Neuronal stem cell (in vitro differentiated cells): ENCODE measurements at regions not wholly inside any gene's neighbourhood (a gene's known extent, or its start where the extent isn't known, plus 50 kb on each side); places are given as distances from the start of the nearest gene placed in this dataset.

Experiments used
- DNase-seq: peaks from one replicate; pipeline ENCODE4 v3.0.0-alpha.2; 2013; ENCODE audit warnings: low spot score
- H2AFZ ChIP-seq: one replicate; pipeline ENCODE4 v1.6.1; 2013; ENCODE audit warnings: mild to moderate bottlenecking, low read length, inconsistent platforms
- H2AK5ac ChIP-seq: 2 replicates; pipeline ENCODE4 v1.6.1; 2013; ENCODE audit warnings: low read depth, mild to moderate bottlenecking, inconsistent platforms, low read length, moderate library complexity, mixed read lengths
- H2BK120ac ChIP-seq: 2 replicates; pipeline ENCODE4 v1.6.1; 2013; ENCODE audit warnings: low read depth, mild to moderate bottlenecking, inconsistent platforms, low read length, moderate library complexity, mixed read lengths
- H2BK12ac ChIP-seq: one replicate; pipeline ENCODE4 v1.6.1; 2013; ENCODE audit warnings: low read length, inconsistent platforms
- H2BK15ac ChIP-seq: 2 replicates; pipeline ENCODE4 v1.6.1; 2013; ENCODE audit warnings: mild to moderate bottlenecking, low read length, inconsistent platforms, mixed read lengths
- H2BK5ac ChIP-seq: one replicate; pipeline ENCODE4 v1.6.1; 2013; ENCODE audit warnings: inconsistent platforms, mild to moderate bottlenecking, low read length, moderate library complexity
- H3K14ac ChIP-seq: one replicate; pipeline ENCODE4 v1.6.1; 2013; ENCODE audit warnings: low read length, inconsistent platforms
- H3K18ac ChIP-seq: 2 replicates; pipeline ENCODE4 v1.6.1; 2013; ENCODE audit warnings: low read length, inconsistent platforms
- H3K23ac ChIP-seq: 2 replicates; pipeline ENCODE4 v1.6.1; 2013; ENCODE audit warnings: low read depth, mild to moderate bottlenecking, mixed read lengths, low read length, inconsistent platforms; ENCODE audit not compliant: poor library complexity
- H3K27ac ChIP-seq: replicated peaks from 3 replicates; pipeline ENCODE4 v1.5.1; 2013; ENCODE audit warnings: low read length, inconsistent platforms
- H3K27me3 ChIP-seq, 3 experiments: 2 replicates each; pipeline ENCODE4 v1.6.1; 2013; ENCODE audit warnings: low read length in 3 of 3, mild to moderate bottlenecking in 2 of 3, inconsistent platforms in 1 of 3, low read depth in 1 of 3, mixed read lengths in 1 of 3, moderate library complexity in 1 of 3; ENCODE audit not compliant: control insufficient read depth in 3 of 3, insufficient read depth in 3 of 3
- H3K36me3 ChIP-seq, 2 donors: replicated peaks in 1 of 2; 2 replicates each; pipeline ENCODE4 v1.6.1; 2013; ENCODE audit warnings: low read length in 2 of 2; ENCODE audit not compliant: control insufficient read depth in 2 of 2, insufficient read depth in 2 of 2
- H3K4ac ChIP-seq: 2 replicates; pipeline ENCODE4 v1.6.1; 2013; ENCODE audit warnings: inconsistent platforms, mild to moderate bottlenecking, low read length, moderate library complexity
- H3K4me1 ChIP-seq, 2 donors: 1 replicate in 1 of 2; 2 replicates in 1 of 2; pipeline ENCODE4 v1.6.1; 2013; ENCODE audit warnings: low read length in 2 of 2, low read depth in 1 of 2; ENCODE audit not compliant: control insufficient read depth in 2 of 2, insufficient read depth in 1 of 2
- H3K4me2 ChIP-seq: one replicate; pipeline ENCODE4 v1.6.1; 2013; ENCODE audit warnings: mild to moderate bottlenecking, low read length, inconsistent platforms; ENCODE audit not compliant: insufficient read depth, poor library complexity, severe bottlenecking
- H3K4me3 ChIP-seq, 2 donors: 2 replicates each; pipeline ENCODE4 v1.5.1; 2013; ENCODE audit warnings: low read length in 2 of 2, mild to moderate bottlenecking in 2 of 2, inconsistent platforms in 1 of 2, moderate library complexity in 1 of 2
- H3K79me1 ChIP-seq: one replicate; pipeline ENCODE4 v1.6.1; 2013; ENCODE audit warnings: low read depth, mild to moderate bottlenecking, inconsistent platforms, low read length, moderate library complexity
- H3K9ac ChIP-seq: one replicate; pipeline ENCODE4 v1.6.1; 2013; ENCODE audit warnings: mild to moderate bottlenecking, low read depth, low read length, inconsistent platforms; ENCODE audit not compliant: poor library complexity
- H3K9me3 ChIP-seq, 2 donors: replicated peaks in 1 of 2; 2 replicates each; pipeline versions ENCODE3 to v1.6.1; 2013; ENCODE audit warnings: low read length in 2 of 2, mild to moderate bottlenecking in 2 of 2, inconsistent platforms in 1 of 2, low read depth in 1 of 2, mixed read lengths in 1 of 2, moderate library complexity in 1 of 2; ENCODE audit not compliant: control insufficient read depth in 2 of 2, insufficient read depth in 1 of 2
- H4K8ac ChIP-seq: one replicate; pipeline ENCODE4 v1.6.1; 2013; ENCODE audit warnings: low read depth, mild to moderate bottlenecking, inconsistent platforms, low read length, moderate library complexity
- H4K91ac ChIP-seq: one replicate; pipeline ENCODE4 v1.6.1; 2013; ENCODE audit warnings: low read length, low read depth, mild to moderate bottlenecking, inconsistent platforms; ENCODE audit not compliant: poor library complexity
- WGBS, 2 donors: extraction: QIAGEN DNeasy Blood & Tissue Kit; methylation state at CpG; one replicate each; pipeline ENCODE4 v1.1.7; 2013; ENCODE audit warnings: missing lambda C conversion rate in 2 of 2, mixed read lengths in 1 of 2; ENCODE audit not compliant: insufficient read length in 2 of 2, insufficient replicate concordance in 1 of 2; ENCODE audit errors: extremely low coverage in 2 of 2; 5-methylcytosine and 5-hydroxymethylcytosine counted together

- Histone ChIP-seq H4K8ac (no peak overlapping the region), H3K4me1 (no peaks in the 10 kb centered on the region), H3K36me3 (no peaks in the 10 kb centered on the region), H3K79me1 (no peaks in the 10 kb centered on the region), H2BK15ac (no peak overlapping the region), H3K4me2 (no peak overlapping the region), H3K27ac (no peak overlapping the region), H3K14ac (no peak overlapping the region), H2BK12ac (no peak overlapping the region), H3K23ac (no peak overlapping the region), H3K9me3 (no peaks in the 10 kb centered on the region), H3K4me3 (no peak overlapping the region), H3K18ac (no peak overlapping the region), H2BK120ac (no peak overlapping the region), H3K4ac (no peak overlapping the region), H3K9ac (no peak overlapping the region), H2AFZ (no peak overlapping the region), H4K91ac (no peak overlapping the region), H2BK5ac (no peak overlapping the region), H2AK5ac (no peak overlapping the region), H3K27me3 (peaks cover 0 to 9% (median 0%) of the 10 kb centered on the region in 3 experiments)
- WGBS, 2 donors: no CpG with 5 or more reads among the region's 3 CpGs
- no peak for DNase-seq
Observed at GRCh38 chr12:31207799-31208465, 118.0 kb downstream of the SINHCAF start.

- Histone ChIP-seq H3K18ac (no peak overlapping the region), H2BK15ac (no peak overlapping the region), H3K79me1 (no peaks in the 10 kb centered on the region), H3K23ac (no peak overlapping the region), H4K8ac (no peak overlapping the region), H3K9me3 (no peaks in the 10 kb centered on the region), H3K14ac (no peak overlapping the region), H3K36me3 (no peaks in the 10 kb centered on the region), H2AFZ (no peak overlapping the region), H3K4me1 (no peaks in the 10 kb centered on the region), H3K4ac (no peak overlapping the region), H3K9ac (no peak overlapping the region), H3K4me3 (no peak overlapping the region), H2BK12ac (no peak overlapping the region), H2BK5ac (no peak overlapping the region), H4K91ac (no peak overlapping the region), H2AK5ac (no peak overlapping the region), H3K4me2 (no peak overlapping the region), H2BK120ac (no peak overlapping the region), H3K27ac (no peak overlapping the region), H3K27me3 (peaks cover 0 to 7% (median 0%) of the 10 kb centered on the region in 3 experiments)
- DNase-seq: no peak
- no CpG with 5 or more reads among the region's 3 CpGs for WGBS, 2 donors
Observed at GRCh38 chr12:31210104-31210503, 115.8 kb downstream of the SINHCAF start.

GRCh38 chr12:31210541-31210940 lies 115.4 kb downstream of the SINHCAF start:
- Histone ChIP-seq H3K9me3 (no peaks in the 10 kb centered on the region), H2BK120ac (no peak overlapping the region), H4K91ac (no peak overlapping the region), H3K18ac (no peak overlapping the region), H3K79me1 (no peaks in the 10 kb centered on the region), H2AK5ac (no peak overlapping the region), H3K4me3 (no peak overlapping the region), H2BK15ac (no peak overlapping the region), H3K9ac (no peak overlapping the region), H3K23ac (no peak overlapping the region), H3K14ac (no peak overlapping the region), H3K27me3 (peaks cover 0 to 5% (median 0%) of the 10 kb centered on the region in 3 experiments), H3K4me1 (no peaks in the 10 kb centered on the region), H4K8ac (no peak overlapping the region), H3K27ac (no peak overlapping the region), H2BK12ac (no peak overlapping the region), H3K4me2 (no peak overlapping the region), H3K36me3 (no peaks in the 10 kb centered on the region), H3K4ac (no peak overlapping the region), H2AFZ (no peak overlapping the region), H2BK5ac (no peak overlapping the region)
- DNase-seq: no peak
- WGBS, 2 donors: no CpG with 5 or more reads among the region's 1 CpG

- Histone ChIP-seq H4K8ac (no peak overlapping the region), H3K4me1 (peaks cover 0 to 4% of the 10 kb centered on the region in 2 donors), H3K36me3 (no peaks in the 10 kb centered on the region), H3K4me3 (no peak overlapping the region), H3K23ac (no peak overlapping the region), H3K9me3 (peaks cover 3% of the 10 kb centered on the region in 2 donors), H3K4ac (no peak overlapping the region), H2BK5ac (no peak overlapping the region), H2AK5ac (peak overlapping the region; percentile 94), H4K91ac (no peak overlapping the region), H3K4me2 (no peak overlapping the region), H2BK12ac (no peak overlapping the region), H3K79me1 (no peaks in the 10 kb centered on the region), H2BK120ac (no peak overlapping the region), H3K27ac (no peak overlapping the region), H2BK15ac (no peak overlapping the region), H2AFZ (no peak overlapping the region), H3K14ac (no peak overlapping the region), H3K9ac (no peak overlapping the region), H3K27me3 (peaks cover 0 to 16% (median 0%) of the 10 kb centered on the region in 3 experiments), H3K18ac (peak overlapping the region; percentile 38)
- WGBS, 2 donors: no CpG with 5 or more reads among the region's 7 CpGs
- DNase-seq: no peak
Observed at GRCh38 chr12:31214626-31215517, 111.1 kb downstream of the SINHCAF start.
